GM12878 (cell line): ENCODE measurements at regions not wholly inside any gene's neighbourhood (a gene's known extent, or its start where the extent isn't known, plus 50 kb on each side); places are given as distances from the start of the nearest gene placed in this dataset.

Experiments
- ATAC-seq: fragments of 200-7000 bp; cut with Tn5 transposase; 3 replicates; pipeline ENCODE4 v1.9.1; 2020; ENCODE audit warnings: mild to moderate bottlenecking, moderate library complexity
- BruUV-seq: library from RNA; stranded (reverse); fragments of 400-500 nt; replicated peaks from 2 replicates; lab custom pipeline; 2021; lab: Mats Ljungman, UMichigan
- CTCF ChIA-PET: fragments of 300-600 bp; sonication (Branson Sonifier 250); formaldehyde crosslinking; extraction: SDS; loops from one replicate; lab custom pipeline; 2021; ENCODE audit warnings: inconsistent platforms; lab: Yijun Ruan, JAX
- POLR2A ChIA-PET: fragments of 350-600 bp; formaldehyde crosslinking; extraction: SDS; loops from one replicate; lab custom pipeline; 2021; ENCODE audit warnings: inconsistent platforms; lab: Charles Lee
- RAD21 ChIA-PET: fragments of 300-600 bp; sonication (Branson Sonifier 250); formaldehyde crosslinking; loops from one replicate; lab custom pipeline; 2023; ENCODE audit warnings: antibody characterized with exemption; ENCODE audit not compliant: unreplicated experiment; lab: Charles Lee
- SMC1A ChIA-PET: fragments of 300-600 bp; sonication (Branson Sonifier 250); formaldehyde crosslinking; loops from one replicate; lab custom pipeline; 2023; ENCODE audit not compliant: unreplicated experiment, uncharacterized antibody; lab: Charles Lee
- DNase-seq: peaks from one replicate; pipeline ENCODE4 v3.0.0-alpha.2; 2011; ENCODE audit warnings: low read depth, low spot score
- FAIRE-seq: peaks from 3 replicates; lab custom pipeline; 2011; peaks lifted over from hg19 to GRCh38; lab: Jason Lieb, UNC
- H2AFZ ChIP-seq: 2 replicates; pipeline ENCODE4 v1.6.0; 2011; ENCODE audit warnings: low read depth, low read length, control low read depth; ENCODE audit not compliant: control insufficient read depth
- H3K27ac ChIP-seq: 2 replicates; pipeline ENCODE4 v1.5.1; 2011; ENCODE audit warnings: control low read depth; ENCODE audit not compliant: control insufficient read depth, insufficient read depth
- H3K27me3 ChIP-seq, 2 experiments: replicated peaks in 1 of 2; 2 replicates each; pipeline versions ENCODE4 v1.6.0 to v1.6.1; 2011; ENCODE audit warnings: low read length in 1 of 2; ENCODE audit not compliant: control insufficient read depth in 2 of 2, insufficient read depth in 2 of 2
- H3K36me3 ChIP-seq, 2 experiments: 2 replicates each; pipeline ENCODE4 v1.5.1; 2011; ENCODE audit warnings: low read length in 1 of 2; ENCODE audit not compliant: control insufficient read depth in 2 of 2, insufficient read depth in 2 of 2
- H3K4me1 ChIP-seq: 2 replicates; pipeline ENCODE4 v1.6.1; 2011; ENCODE audit warnings: mild to moderate bottlenecking, low read length, moderate library complexity, mixed read lengths; ENCODE audit not compliant: control insufficient read depth, insufficient read depth
- H3K4me2 ChIP-seq: 2 replicates; pipeline ENCODE4 v1.6.0; 2011; ENCODE audit warnings: control low read depth; ENCODE audit not compliant: control insufficient read depth, insufficient read depth
- H3K4me3 ChIP-seq: fragments of 200-600 bp; sonication (generic); 2 replicates; pipeline ENCODE4 v1.5.1; 2016
- H3K79me2 ChIP-seq: 2 replicates; pipeline ENCODE4 v1.6.0; 2011; ENCODE audit warnings: low read length; ENCODE audit not compliant: control insufficient read depth, insufficient read depth
- H3K9ac ChIP-seq: 2 replicates; pipeline ENCODE4 v1.8.0; 2011; ENCODE audit warnings: low read length, control low read depth, mixed read lengths; ENCODE audit not compliant: control insufficient read depth, insufficient read depth
- H3K9me3 ChIP-seq: replicated peaks from 3 replicates; pipeline ENCODE4 v1.5.1; 2011; ENCODE audit warnings: mild to moderate bottlenecking, low read length; ENCODE audit not compliant: control insufficient read depth, insufficient read depth
- H4K20me1 ChIP-seq: 2 replicates; pipeline ENCODE4 v1.6.0; 2011; ENCODE audit not compliant: control insufficient read depth, insufficient read depth
- ELK1 ChIP-seq: IDR thresholded peaks from 2 replicates; pipeline ENCODE4 v1.6.1; 2012; ENCODE audit warnings: low read depth, low read length, improper control_type of control experiment
- ETV6 ChIP-seq, 2 experiments: fragments of 450-650 bp in 1 of 2; IDR thresholded peaks in 1 of 2; conservative IDR thresholded peaks in 1 of 2; 2 replicates each; pipeline ENCODE4 v1.6.1; 2014; ENCODE audit warnings: antibody characterized with exemption in 1 of 2, borderline replicate concordance in 1 of 2, low read depth in 1 of 2, mild to moderate bottlenecking in 1 of 2, moderate library complexity in 1 of 2
- GATAD2B ChIP-seq: fragments of 450-650 bp; conservative IDR thresholded peaks from 2 replicates; pipeline ENCODE4 v1.6.1; 2017; ENCODE audit warnings: low read depth, mild to moderate bottlenecking, moderate library complexity
- HDAC6 ChIP-seq: fragments of 200-600 bp; sonication (generic); IDR thresholded peaks from one replicate; pipeline ENCODE4 v1.8.0; 2017; ENCODE audit warnings: antibody characterized with exemption; ENCODE audit not compliant: unreplicated experiment
- HSF1 ChIP-seq: fragments of 150-350 bp; IDR thresholded peaks from 2 replicates; pipeline ENCODE4 v1.6.1; 2014; ENCODE audit warnings: mild to moderate bottlenecking, low read depth, low read length
- PML ChIP-seq: IDR thresholded peaks from 2 replicates; pipeline ENCODE4 v1.6.1; 2012; ENCODE audit warnings: low read length, inconsistent platforms
- POLR2AphosphoS2 ChIP-seq: IDR thresholded peaks from 2 replicates; pipeline ENCODE4 v1.6.1; 2011; ENCODE audit warnings: low read depth, mild to moderate bottlenecking, low read length, improper control_type of control experiment, moderate library complexity
- POU2F2 ChIP-seq: IDR thresholded peaks from 3 replicates; pipeline ENCODE4 v1.6.1; 2011; ENCODE audit warnings: low read depth, mild to moderate bottlenecking, low read length, borderline replicate concordance
- RELA ChIP-seq: fragments of 450-650 bp; IDR thresholded peaks from 2 replicates; pipeline ENCODE4 v1.8.0; 2014; ENCODE audit warnings: borderline replicate concordance; ENCODE audit not compliant: partially characterized antibody
- RUNX3 ChIP-seq: IDR thresholded peaks from 2 replicates; pipeline ENCODE4 v1.6.1; 2012; ENCODE audit warnings: low read length, inconsistent platforms
- SREBF1 ChIP-seq: IDR thresholded peaks from 2 replicates; pipeline ENCODE4 v1.6.1; 2012; ENCODE audit warnings: mild to moderate bottlenecking, low read length
- TBL1XR1 ChIP-seq: IDR thresholded peaks from 2 replicates; pipeline ENCODE4 v1.6.1; 2012; ENCODE audit warnings: low read depth, low read length, improper control_type of control experiment
- ZBED1 ChIP-seq: IDR thresholded peaks from 2 replicates; pipeline ENCODE4 v1.6.1; 2016; ENCODE audit warnings: borderline replicate concordance
- ZBTB4 ChIP-seq: fragments of 450-650 bp; formaldehyde crosslinking; IDR thresholded peaks from 2 replicates; pipeline ENCODE4 v1.4.0; 2022; ENCODE audit warnings: mild to moderate bottlenecking, moderate library complexity
- ZBTB40 ChIP-seq: fragments of 450-650 bp; IDR thresholded peaks from 2 replicates; pipeline ENCODE4 v1.6.1; 2016; ENCODE audit warnings: mild to moderate bottlenecking, moderate library complexity, borderline replicate concordance
- WGBS: methylation state at CpG from one replicate; pipeline ENCODE4 v1.1.6; 2016; ENCODE audit warnings: low lambda C conversion rate; ENCODE audit not compliant: insufficient replicate concordance, insufficient coverage; ENCODE audit errors: missing lambda C conversion rate; 5-methylcytosine and 5-hydroxymethylcytosine counted together
- in situ Hi-C: fragments of 300-500 bp; cut with MboI; formaldehyde crosslinking; loops from 9 replicates; pipeline ENCODE4 v1.14.3; 2018; ENCODE audit warnings: mixed read lengths
- intact Hi-C: fragments of 100-400 bp; cut with micrococcal nuclease; formaldehyde crosslinking; loops from one replicate; pipeline ENCODE4 v1.14.2; 2022; ENCODE audit not compliant: unreplicated experiment

GRCh38 chr5:71873191-71873591, 154.1 kb downstream of the CARTPT start:
- no peak overlapping the region for H3K9ac ChIP-seq
- no peak overlapping the region for H3K27ac ChIP-seq
- intact Hi-C loops (no loop called here), in situ Hi-C loops (no loop called here)
- no TSS peak for BruUV-seq
- H3K9me3 ChIP-seq = no peaks in the 10 kb centered on the region; the same call in 2 of the 3 replicates
- H3K27me3 ChIP-seq = no peaks in the 10 kb centered on the region
- CTCF ChIA-PET = interaction anchor here (1.6 kb wide), 1 partner anchor 31 kb away, joined by 4 read pairs; no protein-coding TSS in a partner anchor
- no peak for FAIRE-seq
- no peak overlapping the region for H3K4me2 ChIP-seq
- H3K79me2 ChIP-seq = no peaks in the 10 kb centered on the region
- POLR2A ChIA-PET = no interaction called here
- H4K20me1 ChIP-seq = no peaks in the 10 kb centered on the region
- no peak overlapping the region for H2AFZ ChIP-seq
- no peak for DNase-seq
- H3K4me3 ChIP-seq = no peak overlapping the region
- RAD21 ChIA-PET = no interaction called here
- WGBS = 0% methylated on average over 1 of the region's 1 CpG
- H3K4me1 ChIP-seq = no peaks in the 10 kb centered on the region
- ATAC-seq = no peak
- SMC1A ChIA-PET = interaction anchor here (0.8 kb wide), 1 partner anchor 411 kb away, joined by 3 read pairs; no protein-coding TSS in a partner anchor
- H3K36me3 ChIP-seq = no peaks in the 10 kb centered on the region
- no peak for TF ChIP-seq HDAC6
- TF ChIP-seq TBL1XR1 = no peak
- TF ChIP-seq POLR2AphosphoS2 = no peak
- no peak for TF ChIP-seq SREBF1
- TF ChIP-seq ETV6 (conservative IDR thresholded peaks at IDR 0.05 in 1 of 2, IDR thresholded peaks at IDR 0.05 in 1 of 2; ENCODE audit: borderline replicate concordance in 1 of 2, low read depth in 1 of 2) = no peak
- no peak for TF ChIP-seq PML
- no peak for TF ChIP-seq ELK1
- TF ChIP-seq ZBTB4 = no peak
- TF ChIP-seq HSF1 = no peak
- TF ChIP-seq ZBED1 = no peak
- no peak for TF ChIP-seq RUNX3
- no peak for TF ChIP-seq ZBTB40
- no peak for TF ChIP-seq GATAD2B
- no peak for TF ChIP-seq POU2F2
- TF ChIP-seq RELA = no peak
